Progenitor cell of endocrine pancreas (in vitro differentiated cells): ENCODE measurements at regions not wholly inside any gene's neighbourhood (a gene's known extent, or its start where the extent isn't known, plus 50 kb on each side); places are given as distances from the start of the nearest gene placed in this dataset.

Experiments
- DNase-seq: peaks from one replicate; pipeline ENCODE4 v3.0.0; 2021; ENCODE audit warnings: low spot score; ENCODE audit not compliant: unreplicated experiment
- H3K27ac Mint-ChIP-seq: 2 replicates; pipeline ENCODE4 v1.8.0; 2021; ENCODE audit warnings: mild to moderate bottlenecking, moderate library complexity, mixed read lengths
- H3K27me3 Mint-ChIP-seq: 2 replicates; pipeline ENCODE4 v1.8.0; 2021; ENCODE audit warnings: mixed read lengths
- H3K36me3 Mint-ChIP-seq: 2 replicates; pipeline ENCODE4 v1.8.0; 2022; ENCODE audit warnings: mixed read lengths; ENCODE audit not compliant: insufficient read depth
- H3K4me1 Mint-ChIP-seq: 2 replicates; pipeline ENCODE4 v1.8.0; 2021; ENCODE audit warnings: low read depth, mixed read lengths
- H3K4me3 Mint-ChIP-seq: 2 replicates; pipeline ENCODE4 v1.8.0; 2021; ENCODE audit warnings: low read depth, mild to moderate bottlenecking, moderate library complexity, mixed read lengths
- H3K9me3 Mint-ChIP-seq: 2 replicates; pipeline ENCODE4 v1.8.0; 2021; ENCODE audit warnings: low read depth, mixed read lengths
- TF ChIP-seq, protein P1 (sequence below): fragments of 200-600 bp; sonication (generic); IDR thresholded peaks from one replicate; pipeline ENCODE4 v1.5.0; 2021; ENCODE audit warnings: antibody characterized with exemption, mild to moderate bottlenecking; ENCODE audit not compliant: unreplicated experiment

GRCh38 chr2:120465012-120465700 lies 119.2 kb downstream of the INHBB start:
- H3K36me3 Mint-ChIP-seq = no peaks in the 10 kb centered on the region
- TF ChIP-seq, protein P1, sequence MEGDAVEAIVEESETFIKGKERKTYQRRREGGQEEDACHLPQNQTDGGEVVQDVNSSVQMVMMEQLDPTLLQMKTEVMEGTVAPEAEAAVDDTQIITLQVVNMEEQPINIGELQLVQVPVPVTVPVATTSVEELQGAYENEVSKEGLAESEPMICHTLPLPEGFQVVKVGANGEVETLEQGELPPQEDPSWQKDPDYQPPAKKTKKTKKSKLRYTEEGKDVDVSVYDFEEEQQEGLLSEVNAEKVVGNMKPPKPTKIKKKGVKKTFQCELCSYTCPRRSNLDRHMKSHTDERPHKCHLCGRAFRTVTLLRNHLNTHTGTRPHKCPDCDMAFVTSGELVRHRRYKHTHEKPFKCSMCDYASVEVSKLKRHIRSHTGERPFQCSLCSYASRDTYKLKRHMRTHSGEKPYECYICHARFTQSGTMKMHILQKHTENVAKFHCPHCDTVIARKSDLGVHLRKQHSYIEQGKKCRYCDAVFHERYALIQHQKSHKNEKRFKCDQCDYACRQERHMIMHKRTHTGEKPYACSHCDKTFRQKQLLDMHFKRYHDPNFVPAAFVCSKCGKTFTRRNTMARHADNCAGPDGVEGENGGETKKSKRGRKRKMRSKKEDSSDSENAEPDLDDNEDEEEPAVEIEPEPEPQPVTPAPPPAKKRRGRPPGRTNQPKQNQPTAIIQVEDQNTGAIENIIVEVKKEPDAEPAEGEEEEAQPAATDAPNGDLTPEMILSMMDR = no peak
- no peaks in the 10 kb centered on the region for H3K9me3 Mint-ChIP-seq
- H3K27ac Mint-ChIP-seq = no peak overlapping the region
- peaks cover 46% of the 10 kb centered on the region for H3K27me3 Mint-ChIP-seq
- DNase-seq = no peak
- H3K4me3 Mint-ChIP-seq = no peak overlapping the region
- H3K4me1 Mint-ChIP-seq = peaks cover 14% of the 10 kb centered on the region

- no peaks in the 10 kb centered on the region for H3K9me3 Mint-ChIP-seq
- peaks cover 18% of the 10 kb centered on the region for H3K4me1 Mint-ChIP-seq
- H3K27me3 Mint-ChIP-seq = peaks cover 49% of the 10 kb centered on the region
- H3K4me3 Mint-ChIP-seq = peak overlapping the region; percentile 53
- TF ChIP-seq, protein P1 = no peak
- H3K27ac Mint-ChIP-seq = peak overlapping the region; percentile 89
- H3K36me3 Mint-ChIP-seq = no peaks in the 10 kb centered on the region
- DNase-seq = no peak
Observed at GRCh38 chr2:120465701-120465988, 119.7 kb downstream of the INHBB start.

- TF ChIP-seq, protein P1 = no peak
- peak overlapping the region; percentile 53 for H3K4me3 Mint-ChIP-seq
- peak; percentile 57 for DNase-seq
- H3K27me3 Mint-ChIP-seq = peaks cover 48% of the 10 kb centered on the region
- no peaks in the 10 kb centered on the region for H3K36me3 Mint-ChIP-seq
- no peaks in the 10 kb centered on the region for H3K9me3 Mint-ChIP-seq
- H3K4me1 Mint-ChIP-seq = peaks cover 20% of the 10 kb centered on the region
- H3K27ac Mint-ChIP-seq = peak overlapping the region; percentile 89
Observed at GRCh38 chr2:120465989-120466703, 120.2 kb downstream of the INHBB start.

- no peaks in the 10 kb centered on the region for H3K36me3 Mint-ChIP-seq
- TF ChIP-seq, protein P1 = no peak
- H3K27ac Mint-ChIP-seq = peak overlapping the region; percentile 67
- DNase-seq = no peak
- H3K4me1 Mint-ChIP-seq = peaks cover 20% of the 10 kb centered on the region
- peaks cover 1% of the 10 kb centered on the region for H3K9me3 Mint-ChIP-seq
- no peak overlapping the region for H3K4me3 Mint-ChIP-seq
- H3K27me3 Mint-ChIP-seq = peaks cover 46% of the 10 kb centered on the region
Observed at GRCh38 chr2:120466704-120467054, 120.7 kb downstream of the INHBB start.

GRCh38 chr2:120468136-120468535 lies 122.2 kb downstream of the INHBB start:
- Mint-ChIP-seq H3K27ac (no peak overlapping the region), H3K4me3 (no peak overlapping the region), H3K27me3 (peaks cover 36% of the 10 kb centered on the region), H3K9me3 (peaks cover 3% of the 10 kb centered on the region), H3K4me1 (peaks cover 20% of the 10 kb centered on the region), H3K36me3 (no peaks in the 10 kb centered on the region)
- no peak for DNase-seq
- TF ChIP-seq, protein P1 = no peak
